ENCODE measurements at regions not wholly inside any gene's neighbourhood (a gene's known extent, or its start where the extent isn't known, plus 50 kb on each side); places are given as distances from the start of the nearest gene placed in this dataset.

DNA sequence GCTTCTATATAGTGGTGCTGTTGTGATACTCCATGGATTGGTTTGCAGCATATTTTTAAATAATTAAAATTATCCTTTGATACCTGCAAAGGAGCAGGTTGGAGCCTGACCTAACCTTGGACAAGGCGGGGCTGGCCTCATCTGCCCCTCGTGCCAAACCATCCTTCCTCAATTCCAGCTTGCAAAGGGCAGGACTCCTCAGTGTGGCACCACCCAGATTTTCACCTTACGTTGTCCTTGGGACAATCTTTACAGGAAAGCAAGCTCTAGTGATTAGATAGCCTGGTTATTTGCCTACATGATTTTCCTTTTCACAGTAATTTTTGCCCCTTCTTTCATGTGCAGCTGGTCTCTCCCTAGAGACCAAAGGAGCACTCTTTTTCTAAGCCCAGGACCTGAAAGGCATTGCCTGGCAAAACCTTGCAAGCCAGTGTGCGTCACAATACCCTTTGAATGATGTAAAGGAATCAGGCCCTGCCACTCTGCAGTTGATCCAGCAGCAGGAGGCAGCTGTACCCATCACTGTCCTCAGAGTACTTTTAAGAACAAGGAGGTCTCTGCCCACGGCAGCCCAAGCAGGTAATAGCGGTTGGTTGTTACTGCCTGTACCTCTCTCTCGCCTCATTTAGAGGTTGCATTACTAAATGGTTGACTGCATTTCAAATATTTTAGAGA, 99.4 kb downstream of the ADSS2 start:
- no peak for DNase-seq

- peak in 1 of 5 donors; percentile 60 for DNase-seq
Observed at GRCh38 chr1:244353551-244354091, 98.1 kb downstream of the ADSS2 start.

- no peak for DNase-seq
Observed at GRCh38 chr1:244354810-244355278, 96.9 kb downstream of the ADSS2 start.

DNA sequence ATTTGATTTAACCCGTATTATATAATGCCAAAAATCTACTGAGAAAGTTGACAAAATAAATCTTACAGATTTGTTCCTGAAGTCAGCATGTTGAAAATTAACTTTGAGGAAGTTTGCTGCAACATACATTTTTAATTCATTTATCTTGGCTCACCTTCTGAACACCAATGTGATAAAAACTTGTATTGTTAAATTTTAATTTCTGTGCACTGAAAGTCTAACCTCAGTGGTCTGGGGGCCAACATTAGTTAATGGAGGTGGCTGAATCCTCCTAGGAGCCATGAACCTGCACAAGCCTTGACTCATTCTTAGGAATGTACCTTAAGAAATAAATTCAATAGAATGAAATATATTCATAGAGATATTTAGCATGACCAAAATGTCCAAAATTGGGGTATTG, 95.3 kb downstream of the ADSS2 start:
- DNase-seq = no peak

Measured in T-helper 1 cell (primary cell).